Vagina (tissue), 2 donors: ENCODE measurements at regions not wholly inside any gene's neighbourhood (a gene's known extent, or its start where the extent isn't known, plus 50 kb on each side); places are given as distances from the start of the nearest gene placed in this dataset.
"Not testable (repeated sequence)": the region's sequence is repeated elsewhere in the genome, so short reads cannot be mapped to it uniquely, and the experiment has no call there.

Source experiments
- DNase-seq, 2 donors: peaks; one replicate each; pipeline ENCODE4 v3.0.0-alpha.2; 2017; ENCODE audit errors: extremely low spot score in 2 of 2
- H3K27ac ChIP-seq: fragments of 200-600 bp; sonication (generic); one replicate; pipeline ENCODE4 v1.5.1; 2019
- H3K27me3 ChIP-seq: fragments of 200-600 bp; sonication (generic); one replicate; pipeline ENCODE4 v1.5.1; 2019
- H3K36me3 ChIP-seq, 2 donors: fragments of 200-600 bp; sonication (generic); one replicate each; pipeline ENCODE4 v1.5.1; 2017 to 2019
- H3K4me1 ChIP-seq: fragments of 200-600 bp; sonication (generic); one replicate; pipeline ENCODE4 v1.5.1; 2019
- H3K4me3 ChIP-seq, 2 donors: fragments of 200-600 bp; sonication (generic); 1 replicate in 1 of 2; 2 replicates in 1 of 2; pipeline ENCODE4 v1.5.1; 2016 to 2019
- H3K9me3 ChIP-seq: fragments of 200-600 bp; sonication (generic); one replicate; pipeline ENCODE4 v1.5.1; 2019
- POLR2A ChIP-seq, 2 donors: fragments of 450-650 bp; IDR thresholded peaks; one replicate each; pipeline ENCODE4 v1.6.1; 2017; ENCODE audit warnings: antibody characterized with exemption in 2 of 2, mild to moderate bottlenecking in 2 of 2, moderate library complexity in 2 of 2
- POLR2AphosphoS5 ChIP-seq, 2 donors: sonication (generic); formaldehyde crosslinking; IDR thresholded peaks; one replicate each; pipeline ENCODE4 v1.9.0; 2017; ENCODE audit warnings: antibody characterized with exemption in 2 of 2, mild to moderate bottlenecking in 2 of 2, low read depth in 1 of 2; ENCODE audit not compliant: insufficient read depth in 1 of 2
- intact Hi-C: fragments of 100-400 bp; cut with DNase I; formaldehyde crosslinking; loops from one replicate; pipeline ENCODE4 v1.15.1; 2023
- TF ChIP-seq, protein P1 (sequence below), 3 experiments: fragments of 450-650 bp in 2 of 3; fragments of 200-600 bp in 1 of 3; sonication (generic) in 1 of 3; IDR thresholded peaks; one replicate each; pipeline ENCODE4 v1.5.1; 2017 to 2019; ENCODE audit warnings: antibody characterized with exemption in 3 of 3, mild to moderate bottlenecking in 2 of 3, moderate library complexity in 2 of 3

DNA sequence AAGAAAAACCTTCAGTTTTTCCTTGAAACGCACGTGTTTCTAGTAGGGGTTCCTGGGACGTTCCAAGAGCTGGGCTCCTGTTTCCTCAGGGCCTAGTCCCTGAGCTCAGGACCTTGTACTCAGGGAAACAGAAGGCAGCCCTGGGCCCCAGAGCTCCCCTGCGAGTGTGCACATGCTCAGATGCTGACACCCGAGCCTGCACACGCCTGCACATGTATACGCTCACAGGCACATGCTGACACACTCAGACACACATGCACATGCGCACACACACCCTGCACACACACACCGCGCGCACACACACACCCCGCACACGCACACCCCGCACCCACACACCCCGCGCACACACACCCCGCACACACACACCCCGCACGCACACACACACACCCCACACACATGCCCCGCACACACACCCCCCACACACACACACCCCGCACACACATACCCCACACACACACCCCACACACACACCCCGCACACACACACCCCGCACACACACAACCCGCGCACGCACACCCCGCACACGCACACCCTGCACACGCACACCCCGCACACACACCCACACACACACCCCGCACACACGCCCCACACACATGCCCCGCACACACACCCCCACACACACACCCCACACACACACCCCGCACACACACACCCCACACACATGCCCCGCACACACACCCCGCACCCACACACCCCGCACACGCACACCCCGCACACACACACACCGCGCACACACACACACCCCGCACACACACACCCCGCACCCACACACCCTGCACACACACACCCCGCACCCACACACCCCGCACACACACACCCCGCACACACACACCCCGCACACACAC is 52.2 kb downstream of the CALML3 start:
- TF ChIP-seq, protein P1, sequence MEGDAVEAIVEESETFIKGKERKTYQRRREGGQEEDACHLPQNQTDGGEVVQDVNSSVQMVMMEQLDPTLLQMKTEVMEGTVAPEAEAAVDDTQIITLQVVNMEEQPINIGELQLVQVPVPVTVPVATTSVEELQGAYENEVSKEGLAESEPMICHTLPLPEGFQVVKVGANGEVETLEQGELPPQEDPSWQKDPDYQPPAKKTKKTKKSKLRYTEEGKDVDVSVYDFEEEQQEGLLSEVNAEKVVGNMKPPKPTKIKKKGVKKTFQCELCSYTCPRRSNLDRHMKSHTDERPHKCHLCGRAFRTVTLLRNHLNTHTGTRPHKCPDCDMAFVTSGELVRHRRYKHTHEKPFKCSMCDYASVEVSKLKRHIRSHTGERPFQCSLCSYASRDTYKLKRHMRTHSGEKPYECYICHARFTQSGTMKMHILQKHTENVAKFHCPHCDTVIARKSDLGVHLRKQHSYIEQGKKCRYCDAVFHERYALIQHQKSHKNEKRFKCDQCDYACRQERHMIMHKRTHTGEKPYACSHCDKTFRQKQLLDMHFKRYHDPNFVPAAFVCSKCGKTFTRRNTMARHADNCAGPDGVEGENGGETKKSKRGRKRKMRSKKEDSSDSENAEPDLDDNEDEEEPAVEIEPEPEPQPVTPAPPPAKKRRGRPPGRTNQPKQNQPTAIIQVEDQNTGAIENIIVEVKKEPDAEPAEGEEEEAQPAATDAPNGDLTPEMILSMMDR (IDR thresholded peaks at IDR 0.05): no peak
- TF ChIP-seq POLR2AphosphoS5 (IDR thresholded peaks at IDR 0.05; ENCODE audit: insufficient read depth in 1 of 2, low read depth in 1 of 2) (no peak), POLR2A (IDR thresholded peaks at IDR 0.05) (no peak)
- DNase-seq: no peak
- H3K9me3 ChIP-seq: no peaks in the 10 kb centered on the region
- H3K4me1 ChIP-seq: peaks cover 43% of the 10 kb centered on the region
- H3K36me3 ChIP-seq: no peaks in the 10 kb centered on the region
- intact Hi-C loops: no loop called here
- H3K27me3 ChIP-seq: no peaks in the 10 kb centered on the region
- no peak overlapping the region for H3K27ac ChIP-seq
- H3K4me3 ChIP-seq: no peak overlapping the region

DNA sequence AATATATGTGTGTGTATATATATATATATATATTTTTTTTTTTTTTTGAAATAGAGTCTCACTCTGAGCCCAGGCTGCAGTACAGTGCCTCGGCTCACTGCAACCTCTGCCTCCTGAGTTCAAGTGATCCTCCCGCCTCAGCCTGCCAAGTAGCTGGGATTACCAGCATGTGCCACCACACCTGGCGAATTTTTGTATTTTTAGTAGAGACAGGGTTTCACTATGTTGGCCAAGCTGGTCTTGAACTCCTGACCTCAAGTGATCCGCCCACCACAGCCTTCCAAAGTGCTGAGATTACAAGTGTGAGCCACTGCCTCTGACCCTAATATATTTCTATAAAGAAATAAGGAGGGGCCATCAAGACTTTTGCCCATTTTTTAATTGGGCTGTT is 55.3 kb downstream of the CALML3 start:
- DNase-seq, H3K4me3 ChIP-seq, H3K9me3 ChIP-seq, intact Hi-C loops, H3K27ac ChIP-seq, H3K36me3 ChIP-seq, H3K27me3 ChIP-seq: not testable (repeated sequence)
- H3K4me1 ChIP-seq: peaks cover 37% of the 10 kb centered on the region

DNA sequence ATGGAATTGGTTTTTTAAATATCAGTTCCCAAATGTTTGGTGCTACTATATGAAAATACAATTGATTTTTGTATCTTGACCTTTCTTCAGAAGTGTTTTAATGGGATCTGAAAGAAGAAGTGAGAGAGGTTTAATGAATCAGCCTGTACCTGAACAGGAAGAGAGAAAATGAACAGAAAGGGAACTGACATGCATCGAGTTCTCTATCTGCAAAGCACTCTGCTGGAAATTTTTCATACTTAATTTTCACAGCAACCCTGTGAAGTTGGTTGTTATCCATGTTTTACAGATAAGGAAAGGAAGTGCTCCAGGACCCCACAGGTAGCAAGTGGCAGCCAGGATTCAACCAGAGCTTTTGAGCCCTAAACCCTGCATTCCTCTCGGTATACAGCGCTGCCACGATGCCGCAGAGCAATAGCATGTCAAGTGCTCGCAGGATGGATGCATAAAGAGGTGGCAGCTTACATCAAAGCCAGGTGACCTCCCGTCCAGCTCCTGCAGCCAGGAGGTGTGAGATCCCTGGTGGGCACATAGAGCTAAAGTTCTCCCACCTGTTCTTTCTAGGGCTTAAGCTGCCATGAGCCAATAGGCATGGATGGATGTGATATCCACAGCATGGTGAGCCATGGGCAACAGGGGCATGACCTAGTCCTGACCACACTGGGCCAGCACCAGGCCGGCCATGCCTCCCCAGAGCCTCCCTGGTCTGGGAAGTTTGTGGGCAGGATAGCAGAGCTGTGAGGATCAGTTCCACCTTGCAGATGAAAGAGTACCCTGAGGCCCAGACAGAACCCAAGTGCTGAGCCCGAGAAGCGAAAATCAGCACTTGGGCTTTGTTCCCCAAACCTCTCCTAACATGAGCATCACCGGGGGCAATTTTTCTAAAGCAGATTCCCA is 57.2 kb downstream of the CALML3 start:
- H3K9me3 ChIP-seq: no peaks in the 10 kb centered on the region
- H3K27ac ChIP-seq: no peak overlapping the region
- intact Hi-C loops: no loop called here
- H3K27me3 ChIP-seq: no peaks in the 10 kb centered on the region
- H3K4me1 ChIP-seq: peaks cover 33% of the 10 kb centered on the region
- TF ChIP-seq, protein P1 (IDR thresholded peaks at IDR 0.05): no peak
- TF ChIP-seq POLR2A (IDR thresholded peaks at IDR 0.05) (no peak), POLR2AphosphoS5 (IDR thresholded peaks at IDR 0.05; ENCODE audit: insufficient read depth in 1 of 2, low read depth in 1 of 2) (no peak)
- DNase-seq: no peak
- no peak overlapping the region for H3K4me3 ChIP-seq
- no peaks in the 10 kb centered on the region for H3K36me3 ChIP-seq

DNA sequence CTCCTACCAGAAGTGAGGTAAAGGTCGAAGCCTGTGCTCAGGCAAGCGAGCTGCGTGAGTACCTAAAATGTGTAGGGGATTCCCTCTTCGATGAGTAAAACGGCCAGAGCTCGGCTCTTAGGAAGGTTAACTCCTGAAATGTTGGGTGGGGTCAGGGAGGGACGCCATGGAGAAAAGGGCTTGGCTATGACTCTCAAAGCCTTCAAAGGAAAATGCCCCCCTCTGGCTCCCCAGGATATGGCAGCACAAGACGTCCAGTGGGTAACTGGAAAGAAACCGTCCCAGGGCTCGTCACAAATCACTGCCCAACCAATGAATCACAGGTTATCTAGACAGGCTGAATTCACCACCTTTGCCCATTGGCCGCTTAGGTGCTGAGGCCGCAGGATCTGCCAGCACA is 58.0 kb downstream of the CALML3 start:
- H3K36me3 ChIP-seq: no peaks in the 10 kb centered on the region
- no peak overlapping the region for H3K4me3 ChIP-seq
- TF ChIP-seq POLR2A (IDR thresholded peaks at IDR 0.05): no peak
- TF ChIP-seq POLR2AphosphoS5 (IDR thresholded peaks at IDR 0.05; ENCODE audit: insufficient read depth in 1 of 2, low read depth in 1 of 2): no peak
- TF ChIP-seq, protein P1 (IDR thresholded peaks at IDR 0.05): no peak
- no peak overlapping the region for H3K27ac ChIP-seq
- intact Hi-C loops: no loop called here
- peaks cover 39% of the 10 kb centered on the region for H3K4me1 ChIP-seq
- no peaks in the 10 kb centered on the region for H3K27me3 ChIP-seq
- DNase-seq: no peak
- H3K9me3 ChIP-seq: no peaks in the 10 kb centered on the region

DNA sequence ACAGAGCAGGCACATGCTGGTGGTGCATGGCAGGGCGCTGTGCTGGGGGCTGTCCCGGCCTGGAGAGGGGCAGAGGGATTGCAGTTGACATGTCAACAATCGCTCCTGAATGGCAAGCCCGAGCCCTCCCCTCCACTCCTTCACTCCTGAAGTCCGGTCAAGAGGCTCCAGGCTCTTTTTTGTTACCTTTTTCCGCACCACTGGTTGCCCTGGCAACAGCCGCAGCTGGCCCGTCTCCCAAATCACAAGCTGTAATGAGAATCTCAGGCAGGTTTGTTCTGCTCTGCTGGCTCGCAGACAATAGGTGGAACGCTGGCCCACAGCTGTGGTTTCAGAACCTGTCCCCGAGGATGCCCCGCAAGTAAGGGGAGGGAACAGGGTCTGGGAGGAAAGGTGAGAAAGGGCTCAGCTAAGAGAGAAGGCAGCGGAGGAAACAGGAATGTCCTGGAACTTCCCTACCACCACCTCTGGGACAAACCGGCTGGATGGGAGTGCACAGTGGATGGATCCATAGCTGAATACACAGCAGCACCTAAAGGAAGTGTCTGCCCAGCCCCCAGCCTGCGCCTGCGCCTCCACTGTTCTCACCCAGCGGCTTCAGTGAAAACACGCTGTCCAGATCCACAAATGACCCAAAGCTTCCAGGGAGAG is 58.9 kb downstream of the CALML3 start:
- H3K27ac ChIP-seq: no peak overlapping the region
- H3K4me1 ChIP-seq: peaks cover 43% of the 10 kb centered on the region
- no peaks in the 10 kb centered on the region for H3K9me3 ChIP-seq
- no peak for DNase-seq
- TF ChIP-seq, protein P1 (IDR thresholded peaks at IDR 0.05): no peak
- TF ChIP-seq POLR2AphosphoS5 (IDR thresholded peaks at IDR 0.05; ENCODE audit: insufficient read depth in 1 of 2, low read depth in 1 of 2) (no peak), POLR2A (IDR thresholded peaks at IDR 0.05) (no peak)
- H3K27me3 ChIP-seq: no peaks in the 10 kb centered on the region
- intact Hi-C loops: no loop called here
- no peaks in the 10 kb centered on the region for H3K36me3 ChIP-seq
- H3K4me3 ChIP-seq: no peak overlapping the region
